Brain microvascular endothelial cell (primary cell): ENCODE measurements at regions not wholly inside any gene's neighbourhood (a gene's known extent, or its start where the extent isn't known, plus 50 kb on each side); places are given as distances from the start of the nearest gene placed in this dataset.
"Not testable (repeated sequence)": the region's sequence is repeated elsewhere in the genome, so short reads cannot be mapped to it uniquely, and the experiment has no call there.

Experiments
- DNase-seq: peaks from one replicate; pipeline ENCODE4 v3.0.0-alpha.2; 2020
- H3K27ac ChIP-seq: fragments of 250-450 bp; sonication (Bioruptor Pico); 2 replicates; pipeline ENCODE4 v1.5.1; 2020; ENCODE audit warnings: mild to moderate bottlenecking, moderate library complexity
- H3K27me3 ChIP-seq: fragments of 250-450 bp; sonication (Bioruptor Pico); replicated peaks from 2 replicates; pipeline ENCODE4 v1.5.1; 2020; ENCODE audit warnings: mild to moderate bottlenecking
- H3K36me3 ChIP-seq: fragments of 250-450 bp; sonication (Bioruptor Pico); replicated peaks from 2 replicates; pipeline ENCODE4 v1.5.1; 2020; ENCODE audit warnings: mild to moderate bottlenecking
- H3K4me3 ChIP-seq: 2 replicates; pipeline ENCODE4 v1.5.1; 2011; ENCODE audit warnings: low read depth, mild to moderate bottlenecking, control low read depth, low read length, moderate library complexity
- in situ Hi-C: cut with HindIII; loops from 2 replicates; pipeline ENCODE4 v1.10.0; 2017; ENCODE audit warnings: low sequenced_read_pairs, low pct_ligation_motif_present
- TF ChIP-seq, protein P1 (sequence below): IDR thresholded peaks from 2 replicates; pipeline ENCODE4 v1.5.1; 2011; ENCODE audit warnings: low read depth, mild to moderate bottlenecking, moderate library complexity, low read length, control low read depth, inconsistent platforms; ENCODE audit errors: missing control alignments

DNA sequence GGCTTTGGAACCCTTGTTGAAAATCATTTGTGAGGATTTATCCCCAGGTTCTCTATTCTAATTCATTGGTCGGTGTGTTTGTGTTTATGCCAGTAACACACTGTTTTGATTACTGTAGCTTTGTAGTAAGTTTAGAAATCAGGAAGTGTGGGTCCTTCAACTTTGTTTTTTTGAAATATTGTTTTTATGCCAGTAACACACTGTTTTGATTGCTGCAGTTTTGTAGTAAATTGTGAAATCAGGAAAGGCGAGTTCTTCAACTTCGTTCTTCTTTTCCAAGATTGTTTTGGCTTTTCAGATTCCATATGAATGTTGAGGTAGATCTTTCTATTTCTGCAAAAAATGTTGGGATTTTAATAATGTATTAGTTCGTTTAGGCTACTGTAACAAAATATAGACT is 314.6 kb downstream of the RPLP1 start:
- Histone ChIP-seq H3K36me3 (no peaks in the 10 kb centered on the region), H3K4me3 (no peak overlapping the region), H3K27me3 (no peaks in the 10 kb centered on the region), H3K27ac (no peak overlapping the region)
- in situ Hi-C loops: no loop called here
- TF ChIP-seq, protein P1, sequence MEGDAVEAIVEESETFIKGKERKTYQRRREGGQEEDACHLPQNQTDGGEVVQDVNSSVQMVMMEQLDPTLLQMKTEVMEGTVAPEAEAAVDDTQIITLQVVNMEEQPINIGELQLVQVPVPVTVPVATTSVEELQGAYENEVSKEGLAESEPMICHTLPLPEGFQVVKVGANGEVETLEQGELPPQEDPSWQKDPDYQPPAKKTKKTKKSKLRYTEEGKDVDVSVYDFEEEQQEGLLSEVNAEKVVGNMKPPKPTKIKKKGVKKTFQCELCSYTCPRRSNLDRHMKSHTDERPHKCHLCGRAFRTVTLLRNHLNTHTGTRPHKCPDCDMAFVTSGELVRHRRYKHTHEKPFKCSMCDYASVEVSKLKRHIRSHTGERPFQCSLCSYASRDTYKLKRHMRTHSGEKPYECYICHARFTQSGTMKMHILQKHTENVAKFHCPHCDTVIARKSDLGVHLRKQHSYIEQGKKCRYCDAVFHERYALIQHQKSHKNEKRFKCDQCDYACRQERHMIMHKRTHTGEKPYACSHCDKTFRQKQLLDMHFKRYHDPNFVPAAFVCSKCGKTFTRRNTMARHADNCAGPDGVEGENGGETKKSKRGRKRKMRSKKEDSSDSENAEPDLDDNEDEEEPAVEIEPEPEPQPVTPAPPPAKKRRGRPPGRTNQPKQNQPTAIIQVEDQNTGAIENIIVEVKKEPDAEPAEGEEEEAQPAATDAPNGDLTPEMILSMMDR: no peak
- DNase-seq: no peak

DNA sequence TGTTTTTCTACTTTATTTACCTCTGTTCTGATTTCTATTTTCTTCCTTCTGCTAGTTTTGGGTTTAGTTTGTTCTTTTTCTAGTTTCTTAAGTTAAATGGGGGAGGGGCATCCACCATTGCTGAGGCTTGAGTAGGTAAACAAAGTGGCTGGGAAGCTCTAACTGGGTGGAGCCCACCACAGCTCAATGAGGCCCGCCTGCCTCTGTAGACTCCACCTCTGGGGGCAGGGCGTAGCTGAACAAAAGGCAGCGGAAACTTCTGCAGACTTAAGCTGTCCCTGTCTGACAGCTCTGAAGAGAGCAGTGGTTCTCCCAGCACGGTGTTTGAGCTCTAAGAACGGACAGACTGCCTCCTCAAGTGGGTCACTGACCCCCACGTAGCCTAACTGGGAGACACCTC is 316.7 kb downstream of the RPLP1 start:
- H3K36me3 ChIP-seq, H3K27ac ChIP-seq, DNase-seq, H3K4me3 ChIP-seq, H3K27me3 ChIP-seq, in situ Hi-C loops: not testable (repeated sequence)

DNA sequence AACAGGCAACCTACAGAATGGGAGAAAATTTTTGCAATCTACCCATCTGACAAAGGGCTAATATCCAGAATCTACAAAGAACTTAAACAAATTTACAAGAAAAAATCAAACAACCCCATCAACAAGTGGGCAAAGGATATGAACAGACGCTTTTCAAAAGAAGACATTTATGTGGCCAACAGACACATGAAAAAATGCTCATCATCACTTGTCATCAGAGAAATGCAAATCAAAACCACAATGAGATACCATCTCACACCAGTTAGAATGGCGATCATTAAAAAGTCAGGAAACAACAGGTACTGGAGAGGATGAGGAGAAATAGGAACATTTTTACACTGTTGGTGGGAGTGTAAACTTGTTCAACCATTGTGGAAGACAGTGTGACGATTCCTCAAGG is 321.6 kb downstream of the RPLP1 start:
- DNase-seq, H3K27ac ChIP-seq, in situ Hi-C loops, H3K4me3 ChIP-seq, H3K36me3 ChIP-seq, H3K27me3 ChIP-seq: not testable (repeated sequence)

DNA sequence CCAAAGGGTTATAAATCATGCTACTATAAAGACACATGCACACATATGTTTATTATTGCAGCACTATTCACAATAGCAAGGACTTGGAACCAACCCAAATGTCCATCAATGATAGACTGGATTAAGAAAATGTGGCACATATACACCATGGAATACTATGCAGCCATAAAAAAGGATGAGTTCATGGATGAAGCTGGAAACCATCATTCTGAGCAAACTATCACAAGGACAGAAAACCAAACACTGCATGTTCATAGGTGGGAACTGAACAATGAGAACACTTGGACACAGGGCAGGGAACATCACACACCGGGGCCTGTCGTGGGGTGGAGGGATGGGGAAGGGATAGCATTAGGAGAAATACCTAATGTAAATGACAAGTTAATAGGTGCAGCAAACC is 322.1 kb downstream of the RPLP1 start:
- H3K36me3 ChIP-seq, DNase-seq, in situ Hi-C loops, H3K27ac ChIP-seq, H3K27me3 ChIP-seq, H3K4me3 ChIP-seq: not testable (repeated sequence)

DNA sequence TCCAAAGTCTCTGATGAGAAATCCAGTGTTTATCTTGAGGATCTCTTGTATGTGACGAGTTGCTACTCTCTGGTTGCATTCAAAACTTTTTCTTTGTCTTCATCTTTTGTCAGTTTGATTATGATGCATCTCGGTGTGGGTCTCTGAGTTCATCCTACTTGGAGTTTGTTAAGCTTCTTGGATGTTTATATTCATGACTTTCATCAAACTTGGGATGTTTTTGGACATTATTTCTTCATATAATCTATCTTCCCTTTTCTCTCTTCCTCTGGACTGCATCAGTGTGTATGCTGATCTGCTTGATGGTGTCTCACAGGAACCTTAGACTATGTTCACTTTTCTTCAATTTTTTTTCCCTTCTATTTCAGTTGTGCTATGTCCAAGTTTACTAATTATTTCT is 320.4 kb downstream of the TLE3 start:
- H3K27ac ChIP-seq: no peak overlapping the region

DNA sequence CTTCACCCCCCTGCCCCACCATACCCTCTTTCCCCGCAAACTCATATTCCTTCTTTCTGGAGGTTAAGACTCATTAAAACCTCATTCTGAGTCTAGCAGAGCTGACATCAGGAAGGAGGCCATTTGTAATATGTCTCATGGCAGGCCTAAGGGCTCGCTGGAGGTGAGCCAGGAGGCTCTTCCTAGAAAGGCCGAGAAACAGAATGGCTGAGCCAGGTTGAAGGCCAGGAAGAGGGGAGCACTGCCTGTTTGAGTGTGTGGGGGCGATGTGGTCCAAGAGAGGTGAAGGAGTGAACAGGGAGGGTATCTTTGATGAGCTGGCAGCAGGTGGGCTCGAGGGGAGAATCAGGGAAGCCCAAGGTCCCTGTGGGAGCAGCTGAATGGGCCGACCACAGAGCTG is 317.3 kb downstream of the TLE3 start:
- TF ChIP-seq, protein P1: no peak
- Histone ChIP-seq H3K36me3 (no peaks in the 10 kb centered on the region), H3K27me3 (no peaks in the 10 kb centered on the region), H3K27ac (no peak overlapping the region), H3K4me3 (no peak overlapping the region)
- in situ Hi-C loops: no loop called here
- DNase-seq: no peak

More for the DNA sequence above, 320.4 kb downstream of the TLE3 start:
- TF ChIP-seq, protein P1: no peak
- no peaks in the 10 kb centered on the region for H3K36me3 ChIP-seq
- no peak overlapping the region for H3K4me3 ChIP-seq
- no peaks in the 10 kb centered on the region for H3K27me3 ChIP-seq
- in situ Hi-C loops: no loop called here
- no peak for DNase-seq

DNA sequence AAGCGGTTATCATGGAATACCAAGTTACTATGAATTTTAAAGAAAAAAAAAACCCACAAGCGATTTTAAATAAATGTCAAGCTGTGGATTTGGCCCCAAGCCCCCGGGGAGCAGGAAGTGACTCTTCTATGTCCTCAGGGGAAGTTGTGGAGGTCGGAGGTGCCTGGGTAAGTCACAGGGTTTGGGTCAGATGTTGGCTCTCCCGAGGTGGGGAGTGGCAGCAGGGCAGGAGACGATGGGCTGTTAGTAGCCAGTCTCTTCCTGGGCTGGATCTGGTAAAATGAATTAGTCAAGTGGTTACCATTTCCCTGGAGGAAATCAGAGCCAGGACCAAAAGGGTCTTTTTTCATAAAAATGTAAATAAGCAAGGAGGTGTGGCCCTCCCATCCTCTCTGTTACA is 316.7 kb downstream of the TLE3 start:
- no peaks in the 10 kb centered on the region for H3K27me3 ChIP-seq
- in situ Hi-C loops: no loop called here
- TF ChIP-seq, protein P1: no peak

More for the DNA sequence above, 316.7 kb downstream of the TLE3 start:
- Histone ChIP-seq H3K36me3 (no peaks in the 10 kb centered on the region), H3K4me3 (no peak overlapping the region), H3K27ac (no peak overlapping the region)
- no peak for DNase-seq
